ENCODE measurements at regions not wholly inside any gene's neighbourhood (a gene's known extent, or its start where the extent isn't known, plus 50 kb on each side); places are given as distances from the start of the nearest gene placed in this dataset.

- TF ChIP-seq SMC3 (conservative IDR thresholded peaks at IDR 0.05; ENCODE audit: poor library complexity) (no peak), REST (IDR thresholded peaks at IDR 0.05; ENCODE audit: borderline replicate concordance) (no peak), RAD21 (conservative IDR thresholded peaks at IDR 0.05) (no peak), TAF1 (IDR thresholded peaks at IDR 0.05; ENCODE audit: low read depth) (no peak), EP300 (conservative IDR thresholded peaks at IDR 0.05; ENCODE audit: poor library complexity, severe bottlenecking) (no peak), EZH2 (IDR thresholded peaks at IDR 0.05; ENCODE audit: borderline replicate concordance, insufficient read depth, low read length, poor library complexity, severe bottlenecking) (no peak), MXI1 (conservative IDR thresholded peaks at IDR 0.05; ENCODE audit: poor library complexity, severe bottlenecking) (no peak), POLR2AphosphoS5 (IDR thresholded peaks at IDR 0.05) (no peak)
- TF ChIP-seq, protein P1, sequence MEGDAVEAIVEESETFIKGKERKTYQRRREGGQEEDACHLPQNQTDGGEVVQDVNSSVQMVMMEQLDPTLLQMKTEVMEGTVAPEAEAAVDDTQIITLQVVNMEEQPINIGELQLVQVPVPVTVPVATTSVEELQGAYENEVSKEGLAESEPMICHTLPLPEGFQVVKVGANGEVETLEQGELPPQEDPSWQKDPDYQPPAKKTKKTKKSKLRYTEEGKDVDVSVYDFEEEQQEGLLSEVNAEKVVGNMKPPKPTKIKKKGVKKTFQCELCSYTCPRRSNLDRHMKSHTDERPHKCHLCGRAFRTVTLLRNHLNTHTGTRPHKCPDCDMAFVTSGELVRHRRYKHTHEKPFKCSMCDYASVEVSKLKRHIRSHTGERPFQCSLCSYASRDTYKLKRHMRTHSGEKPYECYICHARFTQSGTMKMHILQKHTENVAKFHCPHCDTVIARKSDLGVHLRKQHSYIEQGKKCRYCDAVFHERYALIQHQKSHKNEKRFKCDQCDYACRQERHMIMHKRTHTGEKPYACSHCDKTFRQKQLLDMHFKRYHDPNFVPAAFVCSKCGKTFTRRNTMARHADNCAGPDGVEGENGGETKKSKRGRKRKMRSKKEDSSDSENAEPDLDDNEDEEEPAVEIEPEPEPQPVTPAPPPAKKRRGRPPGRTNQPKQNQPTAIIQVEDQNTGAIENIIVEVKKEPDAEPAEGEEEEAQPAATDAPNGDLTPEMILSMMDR (IDR thresholded peaks at IDR 0.05; ENCODE audit: poor library complexity, severe bottlenecking) = no peak
- no peak overlapping the region for H3K4me2 ChIP-seq (ENCODE audit: low read length)
- no peaks in the 10 kb centered on the region for H3K9me2 ChIP-seq (ENCODE audit: insufficient read depth, low read length)
Measured at GRCh38 chr3:180180795-180181194, 144.1 kb upstream of the PEX5L start.

GRCh38 chr3:180181387-180181786 is 144.7 kb upstream of the PEX5L start:
- Histone ChIP-seq H3F3A (ENCODE audit: insufficient read depth, low read length, poor library complexity, severe bottlenecking) (no peaks in the 10 kb centered on the region), H2AFZ (ENCODE audit: low read depth, low read length) (no peak overlapping the region), H3K79me2 (replicated peaks; ENCODE audit: insufficient read depth, low read length) (no peaks in the 10 kb centered on the region), H3K27me3 (ENCODE audit: insufficient read depth, low read depth, low read length) (no peaks in the 10 kb centered on the region), H3K4me2 (ENCODE audit: low read length) (no peak overlapping the region), H3K9ac (ENCODE audit: low read length) (no peak overlapping the region), H3K4me3 (ENCODE audit: low read length) (no peak overlapping the region), H3K9me3 (ENCODE audit: low read length) (no peaks in the 10 kb centered on the region), H3K27ac (ENCODE audit: low read length) (no peak overlapping the region), H4K20me1 (ENCODE audit: insufficient read depth) (no peaks in the 10 kb centered on the region), H3K36me3 (ENCODE audit: insufficient read depth, low read length) (no peaks in the 10 kb centered on the region), H3K9me2 (ENCODE audit: insufficient read depth, low read length) (no peaks in the 10 kb centered on the region)
- TF ChIP-seq EP300 (conservative IDR thresholded peaks at IDR 0.05; ENCODE audit: poor library complexity, severe bottlenecking) (no peak), POLR2AphosphoS5 (IDR thresholded peaks at IDR 0.05) (no peak), EZH2 (IDR thresholded peaks at IDR 0.05; ENCODE audit: borderline replicate concordance, insufficient read depth, low read length, poor library complexity, severe bottlenecking) (no peak), TAF1 (IDR thresholded peaks at IDR 0.05; ENCODE audit: low read depth) (no peak), REST (IDR thresholded peaks at IDR 0.05; ENCODE audit: borderline replicate concordance) (no peak), RAD21 (conservative IDR thresholded peaks at IDR 0.05) (no peak), SMC3 (conservative IDR thresholded peaks at IDR 0.05; ENCODE audit: poor library complexity) (no peak), MXI1 (conservative IDR thresholded peaks at IDR 0.05; ENCODE audit: poor library complexity, severe bottlenecking) (no peak)
- TF ChIP-seq, protein P1 (IDR thresholded peaks at IDR 0.05; ENCODE audit: poor library complexity, severe bottlenecking) = no peak

More at GRCh38 chr3:180180795-180181194, 144.1 kb upstream of the PEX5L start:
- no peak overlapping the region for H3K4me3 ChIP-seq (ENCODE audit: low read length)
- no peaks in the 10 kb centered on the region for H3K27me3 ChIP-seq (ENCODE audit: insufficient read depth, low read depth, low read length)
- no peak overlapping the region for H3K9ac ChIP-seq (ENCODE audit: low read length)
- H3K9me3 ChIP-seq (ENCODE audit: low read length) = no peaks in the 10 kb centered on the region
- H3K36me3 ChIP-seq (ENCODE audit: insufficient read depth, low read length) = no peaks in the 10 kb centered on the region
- H2AFZ ChIP-seq (ENCODE audit: low read depth, low read length) = no peak overlapping the region
- no peak overlapping the region for H3K27ac ChIP-seq (ENCODE audit: low read length)
- no peaks in the 10 kb centered on the region for H3F3A ChIP-seq (ENCODE audit: insufficient read depth, low read length, poor library complexity, severe bottlenecking)
- no peaks in the 10 kb centered on the region for H4K20me1 ChIP-seq (ENCODE audit: insufficient read depth)
- H3K79me2 ChIP-seq (replicated peaks; ENCODE audit: insufficient read depth, low read length) = no peaks in the 10 kb centered on the region
